Panc1 (cell line): ENCODE measurements at regions not wholly inside any gene's neighbourhood (a gene's known extent, or its start where the extent isn't known, plus 50 kb on each side); places are given as distances from the start of the nearest gene placed in this dataset.

Experiments
- ATAC-seq: fragments of 200-7000 bp; cut with Tn5 transposase; 2 replicates; pipeline ENCODE4 v1.9.1; 2020; ENCODE audit warnings: mild to moderate bottlenecking, moderate library complexity
- BruUV-seq: library from RNA; stranded (reverse); fragments of 400-500 nt; replicated peaks from 2 replicates; lab custom pipeline; 2021; lab: Mats Ljungman, UMichigan
- CTCF ChIA-PET: fragments of 300-600 bp; sonication (Branson Sonifier 250); formaldehyde crosslinking; loops from one replicate; lab custom pipeline; 2022; ENCODE audit warnings: antibody characterized with exemption; lab: Charles Lee
- POLR2A ChIA-PET: fragments of 300-600 bp; sonication (Branson Sonifier 250); formaldehyde crosslinking; loops from one replicate; lab custom pipeline; 2022; ENCODE audit warnings: antibody characterized with exemption; lab: Charles Lee
- DNase-seq: peaks from one replicate; pipeline ENCODE4 v3.0.0-alpha.2; 2010; ENCODE audit warnings: low read depth, low spot score
- H3K27ac ChIP-seq: 2 replicates; pipeline ENCODE4 v1.5.1; 2011; ENCODE audit warnings: mild to moderate bottlenecking, low read length, inconsistent platforms
- H3K27me3 ChIP-seq: fragments of 200-500 bp; sonication (Bioruptor generic); 2 replicates; pipeline ENCODE4 v1.6.0; 2014; ENCODE audit warnings: low read length, inconsistent platforms; ENCODE audit not compliant: control insufficient read depth, insufficient read depth
- H3K36me3 ChIP-seq: fragments of 200-500 bp; sonication (Bioruptor generic); 2 replicates; pipeline ENCODE4 v1.5.1; 2014; ENCODE audit warnings: inconsistent platforms, mild to moderate bottlenecking, low read length, moderate library complexity; ENCODE audit not compliant: control insufficient read depth, insufficient read depth
- H3K4me1 ChIP-seq: 2 replicates; pipeline ENCODE4 v1.5.1; 2011; ENCODE audit warnings: inconsistent platforms, mild to moderate bottlenecking, low read length, moderate library complexity; ENCODE audit not compliant: control insufficient read depth, insufficient read depth
- H3K4me3 ChIP-seq, 2 experiments: 2 replicates each; pipeline ENCODE4 v1.5.1; 2011 to 2012; ENCODE audit warnings: low read depth in 2 of 2, low read length in 2 of 2, mild to moderate bottlenecking in 2 of 2, inconsistent platforms in 1 of 2, moderate library complexity in 1 of 2
- H3K9me3 ChIP-seq: fragments of 200-500 bp; sonication (Bioruptor generic); 2 replicates; pipeline ENCODE4 v1.5.1; 2014; ENCODE audit warnings: low read depth, mild to moderate bottlenecking, inconsistent platforms, low read length, moderate library complexity; ENCODE audit not compliant: control insufficient read depth, insufficient read depth
- CTCF ChIP-seq: fragments of 450-650 bp; IDR thresholded peaks from 2 replicates; pipeline ENCODE4 v1.5.1; 2017; ENCODE audit warnings: mild to moderate bottlenecking
- POLR2AphosphoS5 ChIP-seq: IDR thresholded peaks from 2 replicates; pipeline ENCODE4 v1.6.1; 2012; ENCODE audit warnings: mild to moderate bottlenecking, low read depth, low read length, moderate library complexity
- REST ChIP-seq, 2 experiments: IDR thresholded peaks; 2 replicates each; pipeline ENCODE4 v1.6.1; 2011 to 2012; ENCODE audit warnings: low read depth in 2 of 2, control low read depth in 1 of 2, low read length in 1 of 2, mild to moderate bottlenecking in 1 of 2, moderate library complexity in 1 of 2; ENCODE audit not compliant: insufficient read depth in 1 of 2
- SIN3A ChIP-seq: IDR thresholded peaks from 2 replicates; pipeline ENCODE4 v1.6.1; 2012; ENCODE audit warnings: low read depth, mild to moderate bottlenecking, low read length, moderate library complexity, borderline replicate concordance; ENCODE audit not compliant: insufficient read depth
- TCF7L2 ChIP-seq: IDR thresholded peaks from 2 replicates; pipeline ENCODE4 v1.6.1; 2011; ENCODE audit warnings: mild to moderate bottlenecking, low read depth, low read length, inconsistent platforms
- in situ Hi-C: cut with HindIII; loops from 2 replicates; pipeline ENCODE4 v1.10.0; 2016; ENCODE audit warnings: low sequenced_read_pairs, low pct_unique_long_range_greater_than_20kb
- intact Hi-C: fragments of 100-400 bp; cut with micrococcal nuclease; formaldehyde crosslinking; loops from one replicate; pipeline ENCODE4 v1.10.0; 2022; ENCODE audit not compliant: unreplicated experiment

DNA sequence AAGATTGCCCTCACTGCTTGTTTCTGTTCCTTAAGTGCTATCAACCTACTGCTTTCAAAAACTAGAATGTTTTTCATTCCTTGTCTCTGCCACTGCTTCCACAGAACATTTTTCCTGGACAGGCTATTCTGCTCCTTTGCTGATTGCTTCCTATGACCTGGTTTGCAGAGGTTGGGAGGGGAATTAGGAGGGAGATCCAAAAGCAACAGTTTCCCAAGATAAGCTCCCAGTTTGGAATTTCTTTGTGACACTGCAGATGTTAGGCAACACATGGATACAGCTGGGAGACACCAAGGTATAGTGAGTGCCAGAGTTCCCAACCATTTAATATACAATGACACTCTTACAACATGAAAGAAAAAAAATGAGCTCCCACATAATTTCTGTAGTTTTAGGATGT is 1036.5 kb downstream of the ROBO2 start:
- H3K27ac ChIP-seq: no peak overlapping the region
- ATAC-seq (no peak), DNase-seq (no peak)
- POLR2A ChIA-PET: no interaction called here
- H3K4me1 ChIP-seq: no peaks in the 10 kb centered on the region
- no peaks in the 10 kb centered on the region for H3K9me3 ChIP-seq
- no TSS peak for BruUV-seq
- intact Hi-C loops: no loop called here
- no peaks in the 10 kb centered on the region for H3K36me3 ChIP-seq
- H3K4me3 ChIP-seq: no peak overlapping the region
- TF ChIP-seq TCF7L2 (no peak), REST (IDR thresholded peaks at IDR 0.05; ENCODE audit: insufficient read depth in 1 of 2, low read depth in 2 of 2, low read length in 1 of 2) (no peak), SIN3A (no peak), POLR2AphosphoS5 (no peak), CTCF (no peak)
- in situ Hi-C loops: no loop called here
- no peaks in the 10 kb centered on the region for H3K27me3 ChIP-seq
- CTCF ChIA-PET: no interaction called here

- Histone ChIP-seq H3K27me3 (no peaks in the 10 kb centered on the region), H3K4me3 (no peak overlapping the region), H3K9me3 (no peaks in the 10 kb centered on the region), H3K36me3 (no peaks in the 10 kb centered on the region), H3K4me1 (no peaks in the 10 kb centered on the region), H3K27ac (no peak overlapping the region)
- ChIA-PET CTCF (no interaction called here), POLR2A (no interaction called here)
- DNase-seq: no peak
- BruUV-seq: no TSS peak
- TF ChIP-seq REST (IDR thresholded peaks at IDR 0.05; ENCODE audit: insufficient read depth in 1 of 2, low read depth in 2 of 2, low read length in 1 of 2) (no peak), POLR2AphosphoS5 (no peak), SIN3A (no peak), TCF7L2 (no peak), CTCF (no peak)
- intact Hi-C loops (no loop called here), in situ Hi-C loops (no loop called here)
- no peak for ATAC-seq
Observed at GRCh38 chr3:78077178-78077577, 1037.3 kb downstream of the ROBO2 start.
